Smooth muscle cell (in vitro differentiated cells): ENCODE measurements at regions not wholly inside any gene's neighbourhood (a gene's known extent, or its start where the extent isn't known, plus 50 kb on each side); places are given as distances from the start of the nearest gene placed in this dataset.

Experiments
- DNase-seq: peaks from one replicate; lab custom pipeline; 2025; ENCODE audit not compliant: unreplicated experiment; lab: John Stamatoyannopoulos, UW
- H2AFZ ChIP-seq: fragments of 200-600 bp; sonication (generic); 2 replicates; pipeline ENCODE4 v1.6.0; 2016; ENCODE audit warnings: antibody characterized with exemption, low read depth, mild to moderate bottlenecking
- H3F3A ChIP-seq: fragments of 200-600 bp; sonication (generic); 2 replicates; pipeline ENCODE4 v1.6.0; 2017; ENCODE audit warnings: antibody characterized with exemption, low read depth
- H3K27ac ChIP-seq: fragments of 200-600 bp; sonication (generic); 2 replicates; pipeline ENCODE4 v1.5.1; 2016; ENCODE audit warnings: low read depth, mild to moderate bottlenecking
- H3K27me3 ChIP-seq: fragments of 200-600 bp; sonication (generic); 2 replicates; pipeline ENCODE4 v1.6.1; 2016; ENCODE audit warnings: low read depth, mild to moderate bottlenecking
- H3K36me3 ChIP-seq: fragments of 200-600 bp; sonication (generic); 2 replicates; pipeline ENCODE4 v1.5.1; 2016; ENCODE audit warnings: low read depth
- H3K4me1 ChIP-seq: fragments of 200-600 bp; sonication (generic); 2 replicates; pipeline ENCODE4 v1.5.1; 2016; ENCODE audit warnings: low read depth
- H3K4me2 ChIP-seq: fragments of 200-600 bp; sonication (generic); 2 replicates; pipeline ENCODE4 v1.6.0; 2016; ENCODE audit warnings: mild to moderate bottlenecking
- H3K4me3 ChIP-seq: fragments of 200-600 bp; sonication (generic); 2 replicates; pipeline ENCODE4 v1.5.1; 2016; ENCODE audit warnings: mild to moderate bottlenecking
- H3K79me2 ChIP-seq: fragments of 200-600 bp; sonication (generic); 2 replicates; pipeline ENCODE4 v1.6.0; 2016; ENCODE audit warnings: low read depth, mild to moderate bottlenecking
- H3K9ac ChIP-seq: fragments of 200-600 bp; sonication (generic); 2 replicates; pipeline ENCODE4 v1.6.0; 2016; ENCODE audit warnings: low read depth
- H3K9me3 ChIP-seq: fragments of 200-600 bp; sonication (generic); replicated peaks from 2 replicates; pipeline ENCODE4 v1.5.1; 2016; ENCODE audit warnings: low read depth
- H4K20me1 ChIP-seq: fragments of 200-600 bp; sonication (generic); 2 replicates; pipeline ENCODE4 v1.6.0; 2016; ENCODE audit warnings: low read depth
- CTCF ChIP-seq: fragments of 200-600 bp; sonication (generic); IDR thresholded peaks from 2 replicates; pipeline ENCODE4 v1.5.1; 2017; ENCODE audit warnings: borderline replicate concordance, mild to moderate bottlenecking, antibody characterized with exemption; ENCODE audit not compliant: insufficient read depth, poor library complexity, severe bottlenecking
- WGBS: methylation state at CpG from one replicate; pipeline ENCODE4 v1.1.7; 2016; ENCODE audit warnings: low lambda C conversion rate; 5-methylcytosine and 5-hydroxymethylcytosine counted together

GRCh38 chr20:6616421-6616820 lies 151.1 kb upstream of the BMP2 start:
- DNase-seq = no peak
- TF ChIP-seq CTCF = no peak
- Histone ChIP-seq H3K9ac (no peak overlapping the region), H3K79me2 (no peaks in the 10 kb centered on the region), H2AFZ (no peak overlapping the region), H3K4me1 (no peaks in the 10 kb centered on the region), H3F3A (no peaks in the 10 kb centered on the region), H3K36me3 (no peaks in the 10 kb centered on the region), H3K4me3 (no peak overlapping the region), H4K20me1 (no peaks in the 10 kb centered on the region), H3K27ac (no peak overlapping the region), H3K4me2 (no peak overlapping the region), H3K9me3 (no peaks in the 10 kb centered on the region), H3K27me3 (no peaks in the 10 kb centered on the region)
- 87% methylated on average over 1 of the region's 1 CpG for WGBS

- H3K79me2 ChIP-seq = no peaks in the 10 kb centered on the region
- H3K27me3 ChIP-seq = no peaks in the 10 kb centered on the region
- TF ChIP-seq CTCF = no peak
- no peaks in the 10 kb centered on the region for H3F3A ChIP-seq
- DNase-seq = no peak
- no peak overlapping the region for H3K4me3 ChIP-seq
- H3K9ac ChIP-seq = no peak overlapping the region
- no peak overlapping the region for H3K4me2 ChIP-seq
- no peak overlapping the region for H2AFZ ChIP-seq
- H3K36me3 ChIP-seq = no peaks in the 10 kb centered on the region
- no peaks in the 10 kb centered on the region for H3K9me3 ChIP-seq
- no peaks in the 10 kb centered on the region for H4K20me1 ChIP-seq
- H3K4me1 ChIP-seq = no peaks in the 10 kb centered on the region
- WGBS = 76% methylated on average over 1 of the region's 1 CpG
- no peak overlapping the region for H3K27ac ChIP-seq
Observed at GRCh38 chr20:6614836-6615235, 152.7 kb upstream of the BMP2 start.

- no peak overlapping the region for H2AFZ ChIP-seq
Observed at GRCh38 chr20:6613280-6613861, 154.1 kb upstream of the BMP2 start.

More at GRCh38 chr20:6613280-6613861, 154.1 kb upstream of the BMP2 start:
- H3K27ac ChIP-seq = no peak overlapping the region
- H3F3A ChIP-seq = no peaks in the 10 kb centered on the region
- H3K4me2 ChIP-seq = no peak overlapping the region
- TF ChIP-seq CTCF = no peak
- no peak for DNase-seq
- H3K9ac ChIP-seq = no peak overlapping the region
- H3K9me3 ChIP-seq = no peaks in the 10 kb centered on the region
- no peak overlapping the region for H3K4me3 ChIP-seq
- 72% methylated on average over 8 of the region's 8 CpGs for WGBS
- no peaks in the 10 kb centered on the region for H3K79me2 ChIP-seq
- H3K36me3 ChIP-seq = no peaks in the 10 kb centered on the region
- no peaks in the 10 kb centered on the region for H4K20me1 ChIP-seq
- H3K4me1 ChIP-seq = no peaks in the 10 kb centered on the region
- no peaks in the 10 kb centered on the region for H3K27me3 ChIP-seq
